GM18861 (cell line): ENCODE measurements at regions not wholly inside any gene's neighbourhood (a gene's known extent, or its start where the extent isn't known, plus 50 kb on each side); places are given as distances from the start of the nearest gene placed in this dataset.

Experiments used
- ATAC-seq: cut with Tn5 transposase; IDR thresholded peaks from one replicate; pipeline ENCODE4 v1.9.1; 2021; ENCODE audit not compliant: unreplicated experiment

- ATAC-seq = no peak
Measured at GRCh38 chr2:147098940-147099339, 745.9 kb upstream of the ACVR2A start.

- ATAC-seq = no peak
Measured at GRCh38 chr2:147097747-147098146, 747.1 kb upstream of the ACVR2A start.

- no peak for ATAC-seq
Measured at GRCh38 chr2:147096671-147097070, 748.2 kb upstream of the ACVR2A start.

- no peak for ATAC-seq
Measured at GRCh38 chr2:147095376-147095775, 749.5 kb upstream of the ACVR2A start.

- ATAC-seq = no peak
Measured at GRCh38 chr2:147094077-147094476, 750.8 kb upstream of the ACVR2A start.

- no peak for ATAC-seq
Measured at GRCh38 chr2:147092266-147092665, 752.6 kb upstream of the ACVR2A start.

GRCh38 chr2:147091448-147091847, 753.4 kb upstream of the ACVR2A start:
- no peak for ATAC-seq

GRCh38 chr2:147088871-147089270, 756.0 kb upstream of the ACVR2A start:
- no peak for ATAC-seq

- ATAC-seq = no peak
Measured at GRCh38 chr2:147086715-147087114, 758.1 kb upstream of the ACVR2A start.

- ATAC-seq = no peak
Measured at GRCh38 chr2:147083664-147084063, 761.2 kb upstream of the ACVR2A start.

GRCh38 chr2:147082850-147083522, 761.8 kb upstream of the ACVR2A start:
- ATAC-seq = peak; percentile 85

- no peak for ATAC-seq
Measured at GRCh38 chr2:147081831-147082230, 763.0 kb upstream of the ACVR2A start.

GRCh38 chr2:147076634-147077033, 768.2 kb upstream of the ACVR2A start:
- ATAC-seq = no peak

- ATAC-seq = no peak
Measured at GRCh38 chr2:147068071-147068470, 776.8 kb upstream of the ACVR2A start.

GRCh38 chr2:147067136-147067535, 777.7 kb upstream of the ACVR2A start:
- ATAC-seq = no peak

GRCh38 chr2:147062073-147062472, 782.8 kb upstream of the ACVR2A start:
- no peak for ATAC-seq

- ATAC-seq = no peak
Measured at GRCh38 chr2:147061269-147061668, 783.6 kb upstream of the ACVR2A start.

- ATAC-seq = no peak
Measured at GRCh38 chr2:147057892-147058490, 786.8 kb upstream of the ACVR2A start.

- ATAC-seq = no peak
Measured at GRCh38 chr2:147051814-147052213, 793.0 kb upstream of the ACVR2A start.

- no peak for ATAC-seq
Measured at GRCh38 chr2:147051248-147051647, 793.6 kb upstream of the ACVR2A start.

GRCh38 chr2:147049957-147050356, 794.9 kb upstream of the ACVR2A start:
- no peak for ATAC-seq

- no peak for ATAC-seq
Measured at GRCh38 chr2:147046473-147046872, 798.4 kb upstream of the ACVR2A start.

- no peak for ATAC-seq
Measured at GRCh38 chr2:147045113-147045512, 799.7 kb upstream of the ACVR2A start.
